Fibroblast of peridontal ligament (primary cell): ENCODE measurements at regions not wholly inside any gene's neighbourhood (a gene's known extent, or its start where the extent isn't known, plus 50 kb on each side); places are given as distances from the start of the nearest gene placed in this dataset.
"Not testable (repeated sequence)": the region's sequence is repeated elsewhere in the genome, so short reads cannot be mapped to it uniquely, and the experiment has no call there.

Experiments
- DNase-seq: peaks from one replicate; pipeline ENCODE4 v3.0.0-alpha.2; 2010; ENCODE audit errors: extremely low read depth

- no peak for DNase-seq
These were observed 298.1 kb upstream of the SGO1 start for GRCh38 chr3:20484126-20484525.

- DNase-seq = no peak
These were observed 296.3 kb upstream of the SGO1 start for GRCh38 chr3:20482350-20482749.

- DNase-seq = no peak
These were observed 294.9 kb upstream of the SGO1 start for GRCh38 chr3:20480786-20481365.

GRCh38 chr3:20478436-20478835 is 292.4 kb upstream of the SGO1 start:
- DNase-seq = no peak

GRCh38 chr3:20464237-20464636 is 278.2 kb upstream of the SGO1 start:
- DNase-seq = not testable (repeated sequence)

- DNase-seq = no peak
These were observed 276.7 kb upstream of the SGO1 start for GRCh38 chr3:20462723-20463122.

GRCh38 chr3:20462226-20462625 is 276.2 kb upstream of the SGO1 start:
- DNase-seq = no peak

GRCh38 chr3:20458994-20459716 is 273.1 kb upstream of the SGO1 start:
- no peak for DNase-seq

- DNase-seq = no peak
These were observed 270.5 kb upstream of the SGO1 start for GRCh38 chr3:20456511-20456910.

- DNase-seq = no peak
These were observed 265.2 kb upstream of the SGO1 start for GRCh38 chr3:20451170-20451569.

- DNase-seq = no peak
These were observed 264.6 kb upstream of the SGO1 start for GRCh38 chr3:20450611-20451010.

GRCh38 chr3:20442846-20443245 is 256.8 kb upstream of the SGO1 start:
- DNase-seq = no peak

GRCh38 chr3:20427268-20427667 is 241.3 kb upstream of the SGO1 start:
- DNase-seq = not testable (repeated sequence)

GRCh38 chr3:20425138-20425537 is 239.1 kb upstream of the SGO1 start:
- no peak for DNase-seq

GRCh38 chr3:20424086-20424485 is 238.1 kb upstream of the SGO1 start:
- no peak for DNase-seq

GRCh38 chr3:20422391-20422790 is 236.4 kb upstream of the SGO1 start:
- DNase-seq = no peak

- no peak for DNase-seq
These were observed 231.5 kb upstream of the SGO1 start for GRCh38 chr3:20417388-20418108.

GRCh38 chr3:20406611-20407011 is 220.6 kb upstream of the SGO1 start:
- DNase-seq = no peak

- peak; percentile 24 for DNase-seq
These were observed 219.7 kb upstream of the SGO1 start for GRCh38 chr3:20405744-20406143.

- DNase-seq = no peak
These were observed 219.2 kb upstream of the SGO1 start for GRCh38 chr3:20405231-20405630.

GRCh38 chr3:20404741-20405100 is 218.7 kb upstream of the SGO1 start:
- no peak for DNase-seq

GRCh38 chr3:20403986-20404740 is 218.2 kb upstream of the SGO1 start:
- no peak for DNase-seq
